GM12892 (cell line): ENCODE measurements at regions not wholly inside any gene's neighbourhood (a gene's known extent, or its start where the extent isn't known, plus 50 kb on each side); places are given as distances from the start of the nearest gene placed in this dataset.

Source experiments
- DNase-seq: peaks from one replicate; pipeline ENCODE4 v3.0.0; 2011; ENCODE audit not compliant: insufficient read length
- FAIRE-seq: peaks from 2 replicates; lab custom pipeline; 2011; peaks lifted over from hg19 to GRCh38; lab: Jason Lieb, UNC
- POLR2A ChIP-seq: IDR thresholded peaks from 2 replicates; pipeline ENCODE4 v1.6.1; 2011; ENCODE audit warnings: low read depth, low read length, control low read depth
- POLR2AphosphoS5 ChIP-seq: IDR thresholded peaks from 2 replicates; pipeline ENCODE4 v1.6.1; 2011; ENCODE audit warnings: low read depth, low read length, control low read depth
- TAF1 ChIP-seq: IDR thresholded peaks from 2 replicates; pipeline ENCODE4 v1.6.1; 2011; ENCODE audit warnings: low read depth, mild to moderate bottlenecking, control low read depth, low read length, borderline replicate concordance

- FAIRE-seq (no peak), DNase-seq (no peak)
- TF ChIP-seq POLR2AphosphoS5 (no peak), POLR2A (no peak), TAF1 (no peak)
Measured at GRCh38 chr7:417973-418601, 101.6 kb downstream of the PDGFA start.

GRCh38 chr7:418636-419280 lies 100.9 kb downstream of the PDGFA start:
- FAIRE-seq: no peak
- TF ChIP-seq POLR2A (no peak), TAF1 (no peak), POLR2AphosphoS5 (no peak)
- peak; percentile 12 for DNase-seq

- TF ChIP-seq TAF1: no peak
- no peak for TF ChIP-seq POLR2AphosphoS5
- no peak for TF ChIP-seq POLR2A
- FAIRE-seq: no peak
- DNase-seq: no peak
Measured at GRCh38 chr7:420142-421093, 99.2 kb downstream of the PDGFA start.

- DNase-seq (no peak), FAIRE-seq (no peak)
- no peak for TF ChIP-seq POLR2A
- no peak for TF ChIP-seq POLR2AphosphoS5
- no peak for TF ChIP-seq TAF1
Measured at GRCh38 chr7:421136-421991, 98.3 kb downstream of the PDGFA start.

DNA sequence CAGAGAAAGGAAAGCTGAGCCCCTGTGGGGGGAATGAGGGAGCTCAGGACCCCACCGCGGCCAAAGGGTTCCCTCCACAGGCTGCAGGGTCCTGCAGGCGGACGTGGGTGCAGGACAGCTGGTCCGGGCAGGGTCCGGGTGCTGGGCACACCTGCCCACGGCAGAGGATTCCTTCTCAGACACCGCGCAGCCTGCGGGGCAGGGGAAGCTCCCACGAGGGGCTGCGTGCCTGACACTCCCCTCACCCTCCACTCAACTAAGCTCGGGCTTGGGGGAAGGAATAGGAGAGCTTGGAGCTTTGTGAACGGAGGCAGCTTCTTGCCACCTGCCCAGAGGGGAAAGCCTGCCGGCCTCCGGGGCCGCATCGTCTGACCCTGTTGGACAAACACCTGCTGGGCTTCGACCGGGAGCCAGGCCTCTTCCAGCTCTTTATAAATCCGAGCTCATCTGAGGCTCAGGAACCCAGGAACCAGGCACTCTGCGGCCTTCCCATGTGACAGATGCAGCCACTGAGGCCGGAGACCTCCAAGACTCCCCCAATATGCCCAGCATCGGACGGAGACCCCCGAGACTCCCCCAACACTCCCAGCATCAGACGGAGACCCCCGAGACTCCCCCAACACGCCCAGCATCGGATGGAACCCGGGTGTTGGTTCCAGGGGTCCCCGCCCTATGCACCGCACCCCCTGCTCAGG lies 97.3 kb downstream of the PDGFA start:
- FAIRE-seq (no peak), DNase-seq (no peak)
- TF ChIP-seq POLR2A (no peak), TAF1 (no peak), POLR2AphosphoS5 (no peak)

GRCh38 chr7:422886-423225 lies 96.8 kb downstream of the PDGFA start:
- no peak for TF ChIP-seq POLR2A
- no peak for TF ChIP-seq POLR2AphosphoS5
- no peak for TF ChIP-seq TAF1
- FAIRE-seq (no peak), DNase-seq (no peak)

- no peak for FAIRE-seq
- TF ChIP-seq TAF1 (no peak), POLR2AphosphoS5 (no peak), POLR2A (no peak)
- DNase-seq: no peak
Measured at GRCh38 chr7:423312-424260, 96.1 kb downstream of the PDGFA start.

GRCh38 chr7:424301-424935 lies 95.2 kb downstream of the PDGFA start:
- DNase-seq (no peak), FAIRE-seq (no peak)
- TF ChIP-seq POLR2A: no peak
- no peak for TF ChIP-seq TAF1
